GM18502 (cell line): ENCODE measurements at regions not wholly inside any gene's neighbourhood (a gene's known extent, or its start where the extent isn't known, plus 50 kb on each side); places are given as distances from the start of the nearest gene placed in this dataset.

Source experiments
- ATAC-seq: cut with Tn5 transposase; IDR thresholded peaks from one replicate; pipeline ENCODE4 v1.9.1; 2021; ENCODE audit warnings: mild to moderate bottlenecking; ENCODE audit not compliant: unreplicated experiment, poor library complexity

DNA sequence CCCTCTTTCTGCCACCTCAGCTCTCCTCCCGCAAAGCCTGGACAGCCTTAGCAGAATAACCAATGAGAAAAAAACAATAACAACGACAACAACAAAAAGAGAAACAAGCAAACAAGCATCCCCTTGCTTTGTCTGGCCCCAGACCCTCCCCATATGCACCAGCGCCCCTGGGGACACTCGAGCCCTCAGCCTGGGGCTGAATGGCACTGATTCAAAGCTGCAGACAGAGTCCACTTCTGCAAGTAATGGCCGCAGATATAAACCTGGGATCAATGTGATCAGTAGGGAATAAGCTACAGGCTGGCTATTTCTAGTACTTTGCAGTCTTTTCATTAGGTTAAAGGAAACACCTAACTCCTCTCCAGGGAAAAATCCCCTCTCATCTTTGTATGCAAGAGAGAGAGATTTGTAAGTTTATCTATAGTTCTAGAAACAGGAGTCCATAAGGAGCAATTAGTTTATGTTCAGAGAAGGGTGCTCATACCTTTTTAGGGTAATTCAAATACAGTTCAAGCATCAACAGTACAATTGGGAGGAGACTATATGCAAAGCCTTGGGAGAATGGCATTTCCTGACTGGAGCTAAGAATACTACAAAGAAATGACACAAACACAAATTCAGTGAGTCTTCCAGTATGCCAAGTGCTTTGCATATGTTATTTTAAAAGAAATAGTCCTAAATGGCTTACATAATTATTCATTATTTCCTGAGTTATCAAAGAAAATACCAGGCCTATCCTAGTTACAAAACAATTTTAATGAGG is 122.3 kb upstream of the DDX18 start:
- no peak for ATAC-seq

DNA sequence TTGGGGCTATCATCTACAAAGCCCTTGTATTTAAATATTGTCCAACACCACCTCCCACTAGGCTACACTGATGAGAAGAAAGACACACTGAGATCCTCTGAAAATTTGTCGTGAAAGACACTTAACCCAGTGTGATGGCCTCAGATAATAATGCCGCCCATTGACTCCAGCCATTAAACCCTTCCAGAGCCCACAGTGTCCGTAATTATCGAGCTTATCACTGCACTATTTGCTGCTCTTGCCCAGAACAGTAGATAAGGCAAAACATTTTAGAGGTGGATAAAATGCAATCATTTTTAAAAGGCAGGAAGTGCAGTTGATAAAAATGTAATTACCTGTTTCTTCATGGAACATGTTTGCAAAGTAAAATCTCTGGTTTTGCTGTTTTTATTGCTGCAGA is 121.3 kb upstream of the DDX18 start:
- no peak for ATAC-seq

DNA sequence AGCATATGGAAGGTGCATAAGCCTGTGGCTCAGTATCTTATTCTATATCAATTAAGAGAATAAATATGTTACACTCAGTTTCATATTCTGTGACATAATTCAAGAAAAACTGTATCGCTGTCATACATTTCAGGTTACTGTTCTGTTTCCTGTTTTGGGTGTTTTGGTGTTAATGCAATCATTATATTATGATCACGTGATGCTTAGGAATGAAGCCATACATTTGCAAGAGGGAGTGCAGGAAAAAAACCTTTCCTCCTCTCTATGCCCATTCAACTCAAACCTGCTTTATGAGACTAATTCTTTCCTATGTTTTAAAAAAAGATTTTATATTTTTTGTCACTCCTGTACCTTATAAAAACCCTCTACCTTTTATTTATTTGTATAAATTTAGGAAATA is 120.8 kb upstream of the DDX18 start:
- no peak for ATAC-seq

DNA sequence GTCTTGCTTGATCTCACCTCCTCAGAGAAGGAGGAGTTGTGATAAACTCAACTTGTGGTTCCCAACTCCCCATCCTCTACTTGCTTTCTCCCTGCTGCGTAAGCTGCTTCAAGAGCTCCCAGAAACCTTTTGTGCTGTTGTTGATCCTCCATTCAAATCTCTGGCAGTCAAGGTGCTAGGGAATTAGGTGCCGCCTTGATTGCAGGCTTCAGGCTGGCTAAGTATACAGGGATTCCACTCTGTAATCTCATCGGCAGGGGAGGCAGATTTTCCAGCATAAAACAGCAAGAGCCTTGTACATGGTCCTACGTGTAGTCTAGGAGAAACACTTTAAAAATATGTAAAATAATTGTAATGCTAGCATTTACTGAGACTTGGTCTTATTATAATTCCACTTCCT is 116.2 kb upstream of the DDX18 start:
- ATAC-seq, result no peak

DNA sequence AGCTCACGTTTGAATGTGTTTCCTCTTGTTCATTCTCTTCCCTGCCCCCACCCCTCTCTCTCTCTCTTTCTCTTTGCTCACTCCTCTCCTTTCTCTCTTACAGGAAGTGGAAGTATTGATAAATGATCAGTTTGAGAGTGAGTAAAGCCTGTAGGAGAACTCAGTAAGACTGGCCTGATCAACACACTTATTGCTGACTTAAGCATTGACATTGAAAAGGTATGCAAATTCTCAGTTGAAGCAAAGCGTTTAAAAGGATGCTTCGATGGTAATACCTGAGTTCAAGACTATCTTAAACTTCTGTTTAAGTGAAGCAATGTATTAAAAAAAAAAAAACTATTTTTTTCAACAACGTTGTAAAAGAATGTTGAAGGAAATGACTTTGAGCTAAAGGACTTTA is 115.7 kb upstream of the DDX18 start:
- no peak for ATAC-seq

DNA sequence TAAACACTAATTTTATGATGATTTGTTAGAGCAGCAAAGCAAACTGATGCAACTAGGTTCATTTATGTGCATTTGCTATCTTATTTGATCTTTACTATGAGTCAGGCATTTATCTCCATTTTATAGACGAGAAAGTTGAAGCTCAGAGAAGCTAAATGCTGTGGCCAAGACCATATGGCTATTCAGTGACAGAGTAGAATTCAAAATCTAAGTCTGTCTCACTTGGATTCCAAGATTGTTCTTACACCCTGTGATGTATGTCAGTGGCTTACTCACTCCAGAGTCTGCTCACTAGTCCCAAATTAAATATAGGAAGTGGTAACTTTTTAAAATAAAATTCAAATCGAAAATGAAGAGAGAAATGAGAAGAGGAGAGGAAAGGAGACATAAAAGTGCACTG is 114.0 kb upstream of the DDX18 start:
- ATAC-seq, result no peak

DNA sequence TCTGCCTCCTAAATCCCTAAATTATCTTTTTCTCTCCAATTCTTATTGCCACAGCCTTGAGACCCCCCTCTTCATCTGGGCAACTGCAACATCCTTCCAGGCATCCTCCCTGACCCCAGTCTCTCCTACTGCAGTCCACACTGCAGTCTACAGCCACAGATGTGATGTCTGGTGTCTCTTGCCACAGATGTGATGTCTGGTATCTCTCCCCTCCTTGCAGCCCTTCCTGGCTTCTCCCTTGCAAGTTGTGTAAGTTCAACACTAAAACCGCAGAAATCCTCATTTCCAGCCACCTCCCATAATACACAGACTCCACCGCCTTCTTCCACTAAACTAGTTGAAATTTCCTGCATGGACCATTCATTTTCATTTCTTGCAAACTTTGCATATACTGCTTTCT is 113.1 kb upstream of the DDX18 start:
- ATAC-seq, result no peak

DNA sequence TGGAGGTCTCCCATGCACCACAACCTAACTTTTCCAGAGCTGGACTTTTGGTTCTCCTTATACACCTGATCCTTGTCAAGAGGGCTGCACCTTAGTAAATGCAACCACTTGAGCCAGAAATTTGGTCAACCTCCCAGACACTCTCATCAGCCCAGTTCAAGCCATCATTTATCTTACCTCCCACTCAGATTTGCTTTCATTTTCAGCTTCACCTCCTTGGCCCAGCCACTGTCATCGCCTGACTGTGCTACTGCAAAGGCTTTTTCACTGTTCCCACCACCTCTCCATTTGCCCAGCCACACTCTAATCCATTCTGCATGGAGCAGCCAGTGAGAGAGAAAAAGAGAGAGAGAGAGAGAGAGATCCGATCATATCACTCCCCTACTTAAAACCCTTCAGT is 112.4 kb upstream of the DDX18 start:
- no peak for ATAC-seq

DNA sequence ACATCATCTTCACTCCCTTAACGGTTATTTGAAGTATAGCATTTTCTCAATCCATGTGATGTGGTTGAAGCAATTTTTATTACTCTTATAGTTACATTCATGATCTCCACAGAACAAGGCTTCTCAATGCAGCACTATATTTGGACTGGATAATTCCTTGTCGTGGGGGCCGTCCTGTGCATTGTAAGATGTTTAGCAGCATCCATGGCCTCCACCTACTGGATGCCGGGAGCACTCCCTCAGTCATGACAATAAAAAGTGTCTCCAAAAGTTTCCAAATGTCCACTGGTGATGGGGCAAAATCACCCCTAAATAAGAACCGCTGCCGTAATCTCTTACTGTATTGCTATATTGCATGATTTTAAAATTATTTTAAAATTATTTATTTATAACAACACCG is 110.6 kb upstream of the DDX18 start:
- ATAC-seq, result no peak

DNA sequence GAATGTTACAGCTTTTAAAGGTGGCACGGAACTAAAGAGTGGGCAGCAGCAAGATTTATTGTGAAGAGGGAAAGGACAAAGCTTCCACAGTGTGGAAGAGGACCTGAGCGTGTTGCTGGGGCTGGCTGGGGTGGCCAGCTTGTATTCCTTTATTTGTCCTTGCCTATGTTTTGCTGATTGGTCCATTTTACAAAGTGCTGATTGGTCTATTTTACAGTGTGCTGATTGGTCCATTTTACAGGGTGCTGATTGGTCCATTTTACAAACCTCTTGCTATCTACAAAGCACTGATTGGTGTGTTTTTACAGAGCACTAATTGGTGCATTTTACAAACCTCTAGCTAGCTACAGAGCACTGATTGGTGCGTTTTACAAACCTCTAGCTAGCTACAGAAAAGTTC is 109.7 kb upstream of the DDX18 start:
- ATAC-seq, result no peak

DNA sequence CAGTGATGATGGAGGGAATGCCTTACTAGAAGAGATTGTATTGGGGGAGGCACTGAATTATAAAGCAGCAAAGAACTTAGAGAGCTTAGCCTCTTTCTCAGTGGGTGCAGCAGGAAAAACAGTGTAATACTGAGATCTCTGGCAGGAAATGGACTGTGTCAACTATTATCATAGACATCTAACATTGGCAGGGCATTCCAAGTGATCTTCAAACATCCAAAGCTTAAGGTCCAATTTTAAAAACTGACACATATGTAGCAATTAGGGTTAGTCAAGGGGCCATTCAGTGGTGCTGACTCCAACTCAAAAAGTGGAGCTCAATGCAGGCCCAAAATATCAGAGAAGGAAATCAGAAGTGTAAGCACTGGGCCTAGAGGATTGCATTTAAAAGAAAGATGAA is 106.6 kb upstream of the DDX18 start:
- no peak for ATAC-seq

DNA sequence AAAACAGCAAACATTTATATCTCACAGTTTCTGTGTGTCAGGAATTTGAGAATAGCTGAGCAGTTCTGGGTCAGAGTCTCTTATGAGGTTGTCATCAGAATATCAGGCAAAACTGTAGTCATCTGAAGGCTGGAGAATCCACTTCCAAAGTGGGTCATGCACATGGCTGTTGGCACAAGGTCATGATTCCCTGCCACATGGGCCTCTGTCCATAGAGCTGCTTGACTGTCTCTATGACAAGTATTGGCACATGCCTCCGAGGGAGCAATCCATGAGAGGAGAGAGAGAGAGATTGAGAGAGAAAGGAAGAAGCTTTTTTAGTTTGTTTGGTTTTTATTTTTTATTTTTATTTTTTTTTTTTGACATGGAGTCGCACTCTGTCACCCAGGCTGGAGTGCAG is 101.8 kb upstream of the DDX18 start:
- no peak for ATAC-seq

DNA sequence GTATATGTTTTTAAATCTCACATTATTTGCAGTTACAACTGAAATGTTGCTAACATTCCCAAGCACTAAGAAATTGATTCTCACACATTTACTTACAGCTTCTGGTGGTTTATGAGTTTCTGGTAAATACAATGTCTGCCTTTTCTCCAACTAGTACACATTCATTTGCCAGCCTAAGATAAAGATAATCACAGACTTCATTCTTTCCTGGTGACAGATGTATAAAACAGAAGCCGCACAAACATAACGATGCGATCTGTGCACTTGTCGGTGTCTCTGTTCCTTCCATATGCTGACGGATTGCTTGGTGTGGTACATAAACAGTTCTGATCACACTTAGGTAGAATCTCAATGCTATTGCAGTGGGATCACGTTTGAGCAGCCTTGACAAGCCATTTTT is 100.4 kb upstream of the DDX18 start:
- no peak for ATAC-seq

DNA sequence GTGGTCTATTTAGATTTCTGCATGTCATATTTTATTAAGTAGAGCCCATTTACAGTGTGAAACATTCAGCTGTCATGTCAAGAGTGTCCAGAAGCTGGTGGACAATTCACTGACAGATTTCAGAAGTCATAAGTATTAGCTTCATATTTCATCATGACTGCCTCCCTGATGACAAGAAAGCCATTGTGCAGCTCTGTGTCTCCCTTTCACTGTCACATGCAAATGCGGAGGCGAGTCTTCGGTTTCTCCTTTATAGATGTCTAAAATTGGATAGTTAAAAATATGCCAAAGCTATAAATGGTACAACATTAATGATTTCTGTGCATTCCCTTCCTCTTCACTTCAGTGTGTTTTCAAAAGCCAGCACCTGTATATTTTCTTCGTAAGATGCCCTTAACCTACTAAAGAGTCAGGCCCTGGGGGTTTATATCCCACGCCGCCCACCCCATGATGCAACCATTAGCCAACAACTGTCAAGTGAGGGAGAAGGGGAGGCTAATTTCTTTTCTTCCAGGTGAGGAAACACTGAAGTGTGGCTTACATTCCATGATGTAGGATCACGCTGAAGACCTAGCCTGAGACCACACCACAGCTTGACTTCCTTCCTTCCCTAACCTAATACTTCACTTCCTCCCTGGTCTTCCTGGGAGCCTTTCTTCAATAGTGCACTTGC is 99.6 kb upstream of the DDX18 start:
- no peak for ATAC-seq

DNA sequence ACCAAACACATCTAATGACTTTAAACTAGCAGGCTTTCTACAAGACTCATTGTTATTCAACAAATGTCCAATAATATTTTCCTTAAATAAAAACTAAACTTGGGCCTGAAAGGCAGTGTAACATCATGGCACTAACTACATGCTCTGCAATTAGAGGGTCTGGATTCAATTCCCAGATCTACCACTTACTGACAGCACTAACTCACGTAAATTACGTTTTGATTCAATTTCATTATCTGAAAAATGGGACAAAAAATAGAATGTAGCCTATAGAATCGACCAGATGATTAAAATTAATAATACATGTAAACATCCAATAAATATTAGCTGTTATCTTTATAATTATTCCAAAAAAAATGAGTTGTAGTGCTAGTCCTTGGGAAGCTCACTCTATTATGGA is 98.0 kb upstream of the DDX18 start:
- no peak for ATAC-seq

DNA sequence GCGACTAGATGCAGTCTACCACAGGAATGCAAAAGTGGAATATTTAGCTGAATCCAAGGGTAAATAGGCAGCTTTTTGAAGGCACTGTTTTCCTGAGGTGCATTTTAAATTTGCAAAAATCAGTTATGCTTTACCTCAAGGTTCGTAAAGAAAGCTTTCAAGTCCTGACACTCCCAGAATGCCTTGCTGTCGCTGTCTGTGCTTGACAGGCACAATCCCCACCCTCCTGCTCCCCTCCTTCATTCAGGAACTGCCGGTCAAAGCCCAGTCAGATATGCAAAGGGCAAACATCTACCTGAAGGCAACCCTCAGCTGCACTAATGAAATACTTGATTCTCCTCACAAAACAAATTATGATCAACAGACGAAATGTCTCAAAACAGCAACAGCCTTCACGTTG is 97.4 kb upstream of the DDX18 start:
- ATAC-seq, result no peak

DNA sequence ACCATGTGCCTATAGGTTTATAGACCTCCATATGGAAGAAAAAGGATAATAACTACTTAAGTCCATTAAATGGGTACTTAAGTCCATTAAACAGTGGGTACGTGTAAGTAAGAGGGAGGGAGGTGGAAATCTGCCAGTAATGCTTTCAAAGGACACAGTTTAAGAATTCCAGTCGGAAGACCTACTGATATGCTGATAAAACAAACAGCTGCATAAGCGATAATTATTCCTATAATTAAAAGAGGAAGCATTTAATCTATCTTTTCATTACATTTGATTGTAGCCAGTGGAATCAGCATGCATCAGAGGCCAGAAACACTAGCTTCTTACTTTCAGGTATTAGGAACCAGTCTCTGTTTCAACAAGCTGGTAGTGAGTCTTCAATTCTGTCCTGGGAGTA is 96.4 kb upstream of the DDX18 start:
- ATAC-seq, result no peak

DNA sequence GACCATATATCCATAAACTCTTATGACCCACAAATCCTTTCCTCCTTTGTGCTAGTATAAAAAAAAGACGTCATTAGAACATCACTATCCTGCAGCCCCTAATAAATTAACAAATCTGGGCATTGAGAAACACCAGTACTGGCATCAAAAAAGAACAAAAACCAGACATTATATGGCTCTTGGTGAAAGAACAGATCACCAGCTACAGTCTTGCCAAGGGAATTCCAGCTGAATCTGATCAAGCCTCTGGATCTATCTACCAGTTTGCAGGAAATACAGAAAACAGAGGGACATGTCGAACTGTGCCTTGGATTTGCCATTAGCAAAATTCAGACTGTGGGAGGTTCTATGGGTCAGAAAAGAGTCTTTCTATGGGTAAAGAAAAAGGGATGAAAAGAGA is 93.7 kb upstream of the DDX18 start:
- no peak for ATAC-seq

DNA sequence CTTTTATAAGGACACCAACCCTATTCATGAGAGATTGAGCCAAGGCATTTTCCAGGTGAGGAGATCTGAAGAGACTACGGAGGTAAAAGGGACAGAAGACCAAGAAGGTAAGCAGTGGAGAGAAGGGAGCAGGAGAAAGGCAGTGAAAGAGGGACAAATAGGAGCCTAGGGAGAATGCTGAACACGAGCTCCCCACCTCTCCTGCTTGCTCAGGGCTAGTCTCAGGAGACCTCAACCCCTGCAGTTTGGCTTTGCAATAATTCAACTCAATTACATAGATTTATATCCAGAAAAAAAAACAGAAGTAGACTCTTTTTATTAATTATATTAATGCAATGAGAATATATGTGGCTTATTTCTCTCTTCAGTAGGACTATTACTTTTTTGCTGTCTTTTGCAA is 91.0 kb upstream of the DDX18 start:
- no peak for ATAC-seq

DNA sequence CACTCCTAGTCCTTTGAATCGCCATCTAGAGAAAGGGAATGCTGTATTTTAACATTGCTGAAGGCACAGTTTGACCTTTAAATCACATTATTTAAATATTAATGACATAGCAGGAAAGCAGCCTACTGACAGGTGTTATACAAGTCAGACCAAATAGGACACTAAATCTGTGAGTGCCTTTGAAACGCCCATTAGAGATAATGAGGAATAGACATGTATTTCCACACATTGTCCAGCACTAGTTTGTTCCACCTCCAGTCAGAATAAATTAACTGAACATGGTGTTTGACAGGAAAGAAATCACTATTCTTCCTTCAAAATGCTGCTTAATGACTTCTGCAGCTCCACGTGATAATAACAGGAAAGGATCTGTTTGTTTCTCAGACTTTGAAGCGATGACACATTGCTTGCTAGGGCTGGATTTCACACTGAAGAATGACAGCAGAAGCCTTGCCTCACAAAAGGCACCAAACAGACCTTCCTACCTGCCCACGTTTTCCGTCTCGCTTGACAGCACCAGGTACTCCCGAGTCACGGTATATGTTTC is 90.5 kb upstream of the DDX18 start:
- no peak for ATAC-seq

DNA sequence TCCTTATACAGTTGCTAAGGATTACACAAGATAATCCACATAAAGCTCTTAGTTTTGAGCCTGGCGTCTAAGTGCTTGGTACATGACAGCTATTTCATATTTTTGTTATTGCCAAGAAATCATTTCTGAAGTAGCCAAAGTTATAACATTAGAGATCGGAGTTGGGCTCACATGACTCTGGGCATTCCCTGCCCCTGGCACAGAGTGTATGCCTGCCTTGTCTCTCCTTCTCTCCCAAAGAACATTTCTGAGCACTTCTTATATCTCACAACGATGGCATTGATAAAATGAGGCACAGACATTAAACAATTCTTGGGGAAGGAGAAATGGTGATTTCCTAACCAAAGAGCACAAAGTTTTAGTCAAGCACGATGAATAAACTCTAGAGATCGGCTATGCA is 87.7 kb upstream of the DDX18 start:
- ATAC-seq, result no peak

DNA sequence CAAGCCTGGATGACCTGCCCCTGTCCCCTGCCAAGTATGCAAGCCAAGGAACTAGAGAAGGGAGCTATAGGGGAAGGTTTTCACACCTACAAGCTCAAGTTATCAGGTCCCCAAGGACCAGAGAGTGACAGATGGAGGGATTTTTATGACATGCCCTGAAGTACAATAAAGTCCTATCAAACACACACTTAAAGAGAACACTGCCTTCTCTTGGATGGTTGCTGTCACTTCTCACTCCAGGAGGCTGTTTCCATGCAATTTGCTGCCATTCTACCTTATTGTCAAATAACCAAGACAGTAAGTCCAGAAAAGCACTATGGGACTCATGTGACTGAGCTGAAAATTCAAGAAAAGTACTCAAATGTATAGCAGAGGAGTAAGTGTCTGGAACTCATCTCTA is 76.6 kb upstream of the DDX18 start:
- ATAC-seq, result no peak
